ENCODE measurements at regions not wholly inside any gene's neighbourhood (a gene's known extent, or its start where the extent isn't known, plus 50 kb on each side); places are given as distances from the start of the nearest gene placed in this dataset.

DNA sequence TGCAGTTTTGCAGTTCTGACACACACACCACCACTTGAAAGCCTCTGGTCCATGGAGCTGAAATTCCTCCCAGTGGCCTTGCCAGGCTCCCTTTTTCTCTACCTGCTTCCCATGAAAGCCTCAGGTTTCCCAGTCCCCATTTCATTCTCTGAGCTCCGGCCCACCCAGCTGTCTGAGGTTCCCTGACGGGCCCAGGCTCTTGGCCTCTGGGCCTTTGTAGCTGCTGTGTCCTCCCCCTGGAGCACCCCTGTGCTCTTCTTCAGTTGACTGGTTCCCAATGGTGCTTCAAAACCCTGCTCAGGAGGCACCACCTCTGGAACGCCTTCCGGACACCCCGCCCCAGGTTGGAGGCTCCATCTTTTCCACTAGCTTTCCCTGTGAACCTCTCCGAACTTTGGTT, 155.9 kb upstream of the SHB start:
- no peak for DNase-seq

DNA sequence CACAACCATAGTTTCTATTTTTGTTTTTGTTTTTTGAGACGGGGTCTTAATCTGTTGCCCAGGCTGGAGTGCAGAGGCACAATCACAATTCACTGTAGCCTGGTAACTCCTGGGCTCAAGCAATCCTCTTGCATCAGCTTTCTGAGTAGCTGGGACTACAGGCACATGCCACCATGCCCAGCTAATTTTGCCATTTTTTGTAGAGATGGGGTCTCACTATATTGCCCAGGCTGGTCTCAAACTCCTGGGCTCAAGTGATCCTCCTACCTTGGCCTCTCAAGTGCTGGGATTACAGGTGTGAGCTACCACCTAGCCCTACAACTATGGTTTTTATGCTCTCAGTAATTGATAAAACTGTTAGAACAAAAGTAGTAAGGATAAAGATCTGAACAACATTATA, 147.5 kb upstream of the SHB start:
- no peak for DNase-seq

GRCh38 chr9:38215465-38215864, 146.4 kb upstream of the SHB start:
- no peak for DNase-seq

GRCh38 chr9:38214432-38214831, 145.4 kb upstream of the SHB start:
- DNase-seq = no peak

- no peak for DNase-seq
These were observed 144.7 kb upstream of the SHB start for GRCh38 chr9:38213631-38214299.

DNA sequence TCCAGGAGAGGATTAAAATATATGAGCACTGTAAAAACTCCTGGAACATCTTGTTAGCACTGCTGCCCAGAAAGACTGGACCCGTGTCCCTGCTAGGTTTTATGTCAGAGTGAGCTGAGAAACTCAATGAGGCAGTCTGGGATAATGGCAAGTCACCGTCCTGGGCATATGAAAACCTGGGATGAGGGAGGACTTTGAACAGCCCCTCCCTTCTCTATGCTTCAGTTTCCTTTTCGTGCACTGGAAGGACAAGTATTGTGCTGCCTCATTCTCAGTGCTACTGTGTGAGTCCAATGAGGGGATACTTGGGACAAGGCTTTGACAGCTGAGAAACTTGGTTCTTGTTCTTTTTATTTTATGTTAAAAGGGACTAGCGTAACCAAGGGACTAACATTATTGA, 143.0 kb upstream of the SHB start:
- DNase-seq = no peak

DNA sequence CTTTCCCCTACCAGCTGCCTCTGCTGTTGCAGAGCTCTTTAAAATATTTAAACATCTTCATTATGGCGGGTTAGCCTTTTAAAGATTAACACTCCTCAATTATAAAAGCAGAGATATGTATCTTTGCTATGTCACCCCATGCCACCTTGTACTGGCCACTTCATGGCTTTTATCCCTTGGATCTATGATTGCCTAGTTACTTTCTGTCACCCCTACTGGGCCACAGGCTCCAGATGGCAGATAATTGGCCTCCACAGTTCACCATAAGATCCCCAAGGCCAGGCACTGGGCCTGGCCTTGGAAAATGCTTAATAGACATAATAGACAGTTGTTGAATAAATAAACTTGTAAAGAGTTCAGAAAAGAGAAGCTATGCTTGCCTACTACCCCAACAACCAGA, 142.0 kb upstream of the SHB start:
- no peak for DNase-seq

DNA sequence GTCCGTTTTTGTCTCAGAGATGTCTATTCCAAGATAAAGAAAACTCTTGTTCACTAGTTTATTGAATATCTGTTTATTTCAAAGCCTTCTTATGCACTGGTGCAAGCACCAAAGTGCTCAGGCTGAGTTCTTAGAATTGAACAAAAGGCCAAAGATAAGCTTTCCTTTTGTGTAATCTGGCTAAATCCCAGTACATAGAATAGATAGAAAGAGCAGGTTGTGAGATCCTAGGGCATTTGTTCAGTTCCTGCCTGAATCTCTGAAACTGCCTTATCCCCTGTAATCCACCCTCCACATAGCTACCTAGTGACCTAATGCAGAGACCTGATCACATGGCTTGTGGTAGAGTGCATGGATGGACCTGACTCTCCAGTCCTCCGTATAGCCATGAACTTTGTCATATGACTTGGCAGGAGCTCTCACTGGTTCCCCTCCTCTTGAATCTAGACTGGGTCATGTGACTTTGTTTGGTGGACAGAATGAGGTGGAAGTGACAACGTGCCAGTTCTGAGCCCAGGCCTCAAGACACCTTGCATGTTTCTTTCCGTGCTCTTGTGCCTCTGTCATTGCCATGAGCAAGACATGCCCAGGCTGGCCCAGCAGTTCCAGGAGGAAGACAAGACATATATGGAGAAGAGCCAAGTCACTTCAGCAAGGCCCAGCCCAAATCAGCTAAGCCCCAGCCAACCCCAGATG, 139.3 kb upstream of the SHB start:
- DNase-seq = no peak

- DNase-seq = no peak
These were observed 138.3 kb upstream of the SHB start for GRCh38 chr9:38207247-38207778.

GRCh38 chr9:38205279-38205678, 136.3 kb upstream of the SHB start:
- no peak for DNase-seq

DNA sequence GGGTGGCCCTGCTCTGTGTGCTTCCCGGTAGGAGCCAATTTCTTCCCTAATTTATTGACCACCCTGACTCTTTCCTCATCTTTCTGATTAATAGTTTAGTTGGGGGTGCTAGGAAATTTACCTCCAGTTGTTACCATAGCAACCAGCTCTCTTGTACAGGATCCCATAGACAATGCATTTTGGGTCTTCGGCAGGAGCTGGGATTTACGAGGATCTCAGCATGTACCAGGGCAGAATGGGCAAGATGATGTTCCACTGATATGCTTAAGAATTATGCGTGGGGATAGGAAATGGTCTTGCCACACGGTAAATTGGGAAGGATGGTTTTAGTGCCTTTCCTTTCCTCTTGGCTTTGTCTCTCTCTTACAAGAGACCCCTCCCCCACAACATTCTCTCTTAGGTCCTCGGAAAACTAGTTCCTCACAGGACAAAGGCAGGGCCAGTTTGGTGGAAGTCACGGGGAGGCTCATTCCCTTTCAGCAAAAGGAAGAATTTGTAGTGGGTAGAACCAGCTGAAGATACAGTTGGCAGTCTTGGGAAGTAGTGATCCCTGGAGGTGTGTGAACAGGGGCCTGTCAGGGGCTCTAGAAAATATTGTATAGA, 133.4 kb upstream of the SHB start:
- DNase-seq = no peak

GRCh38 chr9:38201844-38202243, 132.8 kb upstream of the SHB start:
- no peak for DNase-seq

DNA sequence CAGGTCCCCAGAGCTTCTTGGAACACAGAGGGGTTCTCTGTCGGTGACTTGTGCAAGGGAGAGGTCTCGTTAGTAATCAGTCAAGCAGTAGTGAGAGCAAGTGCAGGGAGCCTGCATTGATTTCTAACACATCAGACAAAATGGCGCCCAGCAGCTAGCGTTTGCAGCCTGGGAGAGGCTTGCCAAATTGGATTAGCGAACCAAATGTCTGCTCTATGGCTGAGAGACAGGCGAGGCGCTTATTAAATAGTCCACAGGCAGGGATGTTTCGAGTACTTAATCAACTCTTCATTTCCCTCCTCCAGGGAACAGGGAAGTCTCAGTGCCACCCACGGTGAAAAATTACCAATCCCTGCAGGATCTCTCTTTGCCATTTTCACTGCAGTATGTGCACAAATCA, 131.4 kb upstream of the SHB start:
- DNase-seq = no peak

DNA sequence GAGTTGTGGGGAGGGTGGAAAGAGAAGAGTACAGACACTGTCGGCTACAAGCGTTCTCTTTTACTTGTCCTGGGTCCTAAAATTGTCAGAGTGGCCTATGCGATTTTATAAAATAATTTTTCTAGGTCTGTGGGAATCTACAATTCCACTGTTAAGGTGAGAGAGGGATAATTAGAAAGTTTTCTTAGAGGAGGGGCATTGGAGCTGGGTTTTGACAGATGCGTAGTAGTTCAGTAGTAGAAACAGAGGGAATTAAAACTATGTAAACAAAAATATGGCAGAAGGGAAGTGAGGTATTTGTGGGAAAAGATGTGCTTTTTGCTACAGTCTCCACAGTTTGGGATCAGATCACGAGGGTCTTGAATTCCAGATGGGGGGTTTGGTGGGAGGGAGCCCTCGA, 129.1 kb upstream of the SHB start:
- DNase-seq = no peak

- DNase-seq = no peak
These were observed 127.7 kb upstream of the SHB start for GRCh38 chr9:38196714-38197113.

DNA sequence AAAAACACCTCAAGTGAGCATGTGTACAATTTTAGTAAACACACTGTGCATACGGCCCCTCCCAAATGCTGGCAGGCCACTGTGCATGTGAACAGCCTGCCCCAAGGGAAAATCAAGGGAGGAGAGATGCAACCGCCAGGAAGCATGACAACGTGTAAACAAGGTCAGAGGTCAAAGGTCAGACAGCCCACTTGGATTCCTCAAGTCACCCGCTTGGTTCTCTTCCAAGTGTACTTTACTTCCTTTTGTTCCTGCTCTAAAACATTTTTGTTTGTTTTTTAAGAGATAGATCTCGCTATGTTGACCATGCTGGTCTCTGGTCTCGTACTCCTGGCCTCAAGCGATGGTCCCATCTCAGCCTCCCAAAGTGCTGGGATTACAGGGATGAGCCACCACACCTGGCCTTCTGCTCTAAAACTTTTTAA, 126.7 kb upstream of the SHB start:
- DNase-seq = no peak

DNA sequence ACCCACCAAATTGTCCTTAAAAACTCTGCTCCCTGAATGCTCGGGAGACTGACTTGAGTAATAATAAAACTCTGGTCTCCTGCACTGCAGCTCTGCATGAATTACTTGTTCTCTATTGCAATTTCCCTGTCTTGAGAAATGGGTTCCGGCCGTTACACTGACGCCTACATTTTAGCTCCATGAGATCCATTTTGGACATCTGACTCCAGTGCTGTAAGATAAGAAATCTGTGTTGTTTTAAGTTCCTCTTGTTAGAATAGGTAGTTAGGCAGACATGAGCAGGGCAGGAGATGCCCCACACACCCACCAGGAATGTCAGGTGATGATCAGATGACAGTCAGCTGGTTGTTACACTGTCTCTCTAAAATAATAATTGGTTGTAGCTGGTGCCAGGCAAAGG, 125.8 kb upstream of the SHB start:
- no peak for DNase-seq

DNA sequence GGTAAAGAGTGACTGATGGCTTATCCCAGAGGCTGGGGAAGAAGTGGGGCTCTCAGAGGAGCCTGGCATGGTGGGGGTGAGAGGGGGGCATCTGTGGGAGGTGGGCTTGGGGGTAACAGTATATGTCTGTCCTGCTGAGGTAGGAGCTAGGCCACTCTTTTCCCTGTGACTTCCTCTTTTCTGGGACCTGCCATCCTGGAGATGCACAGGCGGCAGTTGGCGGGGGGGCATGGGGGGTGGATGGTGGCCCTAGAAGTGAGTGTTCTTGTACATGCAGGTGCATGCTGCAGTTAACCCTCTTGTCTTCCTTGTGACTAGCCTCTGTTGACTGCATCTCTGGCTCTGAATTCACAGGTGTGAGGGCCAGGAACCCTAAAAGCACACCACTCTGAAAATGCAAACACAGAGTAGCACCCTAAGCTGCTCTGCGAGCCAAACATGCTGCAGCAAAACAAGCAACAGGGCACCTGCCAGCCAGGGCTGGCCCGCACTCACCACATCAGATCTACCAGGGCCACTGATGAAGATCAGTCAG, 123.8 kb upstream of the SHB start:
- DNase-seq = no peak

DNA sequence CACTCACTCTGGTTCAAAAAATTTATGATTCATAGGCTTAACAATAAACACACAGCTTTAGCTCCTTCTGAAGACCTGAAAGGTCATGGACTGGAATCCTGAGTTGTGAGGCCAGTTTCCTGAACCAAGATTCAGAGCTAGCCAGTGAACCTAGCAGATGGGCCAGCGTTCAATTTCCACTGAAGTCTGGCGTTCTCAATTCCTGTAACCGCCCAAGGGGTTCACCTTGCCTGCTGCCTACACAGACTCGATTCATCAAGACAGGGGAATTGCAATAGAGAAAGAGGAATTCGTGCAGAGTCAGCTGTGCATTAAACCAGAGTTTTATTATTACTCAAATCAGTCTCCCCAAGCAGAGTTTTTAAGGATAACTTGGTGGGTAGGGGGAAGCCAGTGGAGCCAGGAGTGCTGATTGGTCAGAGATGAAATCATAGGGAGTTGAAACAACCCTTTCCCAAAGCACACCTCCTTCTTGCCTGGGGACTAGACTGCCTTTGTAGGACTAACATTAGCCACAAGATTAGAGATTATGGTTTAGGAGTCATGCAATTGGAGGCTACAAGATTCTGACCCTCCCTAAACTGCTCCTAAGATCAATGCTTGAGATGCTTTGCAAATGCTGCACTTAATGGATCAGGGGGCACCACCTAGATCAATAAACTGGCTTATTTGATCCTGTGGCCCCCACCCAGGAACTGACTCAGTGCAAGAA, 117.5 kb upstream of the SHB start:
- no peak for DNase-seq

DNA sequence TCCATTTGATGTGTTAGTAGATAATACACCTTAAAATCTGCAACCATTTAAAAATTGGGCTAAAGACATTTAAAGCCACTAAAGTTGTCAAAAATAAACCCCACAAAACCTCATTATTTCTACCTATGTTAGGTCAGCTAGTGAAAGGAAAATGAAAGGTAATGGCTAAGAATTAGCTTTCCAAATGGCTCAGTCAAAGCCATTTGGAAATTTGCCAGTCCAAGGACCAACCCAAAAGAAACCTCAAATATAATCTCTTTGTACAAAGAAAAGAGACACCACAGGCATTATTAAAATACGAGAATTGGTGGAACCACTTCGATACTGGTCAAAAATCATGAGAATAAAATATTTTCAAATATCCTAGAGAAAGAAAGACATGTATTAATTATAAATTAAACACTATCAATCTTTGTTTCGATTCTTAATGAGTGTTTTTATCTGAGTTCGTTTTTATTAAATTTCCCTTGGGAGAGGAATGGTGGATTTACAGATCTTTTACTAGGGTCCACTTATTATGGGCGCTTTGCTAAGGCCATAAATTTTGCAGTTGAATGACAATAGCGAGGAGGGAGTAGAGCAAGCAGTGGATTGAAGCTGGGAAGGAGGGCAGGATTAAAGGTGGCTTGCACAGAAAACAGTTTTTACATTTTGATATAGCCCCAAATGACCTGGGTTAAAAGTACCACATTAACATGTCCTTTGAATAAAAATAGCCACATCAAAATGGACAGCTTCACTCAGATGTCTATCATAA, 116.8 kb upstream of the SHB start:
- no peak for DNase-seq

GRCh38 chr9:38183994-38184568, 115.1 kb upstream of the SHB start:
- DNase-seq = no peak

- no peak for DNase-seq
These were observed 113.3 kb upstream of the SHB start for GRCh38 chr9:38182321-38182720.
